GM20000 (cell line): ENCODE measurements at regions not wholly inside any gene's neighbourhood (a gene's known extent, or its start where the extent isn't known, plus 50 kb on each side); places are given as distances from the start of the nearest gene placed in this dataset.

Experiments used
- DNase-seq: peaks from one replicate; pipeline ENCODE4 v3.0.0; 2012; ENCODE audit warnings: low spot score
- CTCF ChIP-seq: IDR thresholded peaks from 2 replicates; pipeline ENCODE4 v1.5.1; 2012; ENCODE audit warnings: mild to moderate bottlenecking, control low read depth; ENCODE audit errors: extremely low read depth, missing control alignments

DNA sequence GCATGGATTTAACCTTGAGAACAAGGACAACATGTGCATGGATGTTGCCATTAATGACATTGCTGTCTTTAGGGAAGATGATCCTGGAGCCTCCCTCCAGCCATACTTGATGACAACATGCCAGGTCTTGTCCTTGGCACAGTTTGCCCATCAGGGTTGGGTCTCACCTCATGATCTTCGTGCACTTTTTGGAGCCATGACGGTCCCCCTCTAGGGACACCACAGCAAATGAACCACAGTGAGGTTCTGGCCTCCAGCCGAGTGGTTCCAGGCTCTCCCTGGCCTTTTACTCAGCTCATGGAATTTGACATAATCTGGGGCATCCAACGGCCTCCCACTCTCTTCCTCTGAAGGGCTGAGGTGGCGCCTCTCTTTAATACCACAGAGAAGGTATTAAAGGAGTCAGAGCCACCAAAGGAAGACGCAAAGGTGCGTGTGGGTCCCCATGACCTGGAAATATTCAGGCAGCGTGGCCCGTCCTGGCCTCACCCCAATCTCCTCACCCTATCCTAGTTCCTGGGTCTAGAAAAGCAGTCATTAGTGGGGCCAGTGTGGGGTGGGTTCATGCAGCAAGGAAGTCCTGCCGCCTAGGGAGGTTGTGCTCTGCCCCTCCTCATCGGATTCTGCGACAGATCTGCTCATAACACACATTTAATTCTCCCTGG lies 184.8 kb downstream of the CXCL12 start:
- no peak for TF ChIP-seq CTCF
- no peak for DNase-seq

DNA sequence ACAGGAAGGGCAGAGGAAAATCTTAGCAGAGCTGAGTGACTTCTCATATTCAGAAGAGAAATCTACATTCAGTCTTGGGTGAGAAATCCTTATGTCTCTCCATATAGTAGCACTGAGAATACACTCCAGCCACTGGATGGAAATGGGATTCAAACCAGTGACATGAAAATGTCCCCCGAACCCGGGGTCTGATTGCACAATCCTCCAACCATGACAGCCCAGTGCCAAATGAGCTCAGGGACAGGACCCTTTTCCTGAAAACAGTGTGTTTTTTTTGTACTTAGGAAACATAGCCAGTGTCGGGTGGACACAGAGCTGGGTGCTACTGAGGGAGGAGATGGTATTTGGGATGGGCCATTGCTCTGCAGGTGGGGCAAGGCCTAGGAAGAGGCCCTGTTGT lies 185.6 kb downstream of the CXCL12 start:
- DNase-seq, result no peak
- TF ChIP-seq CTCF, result no peak

DNA sequence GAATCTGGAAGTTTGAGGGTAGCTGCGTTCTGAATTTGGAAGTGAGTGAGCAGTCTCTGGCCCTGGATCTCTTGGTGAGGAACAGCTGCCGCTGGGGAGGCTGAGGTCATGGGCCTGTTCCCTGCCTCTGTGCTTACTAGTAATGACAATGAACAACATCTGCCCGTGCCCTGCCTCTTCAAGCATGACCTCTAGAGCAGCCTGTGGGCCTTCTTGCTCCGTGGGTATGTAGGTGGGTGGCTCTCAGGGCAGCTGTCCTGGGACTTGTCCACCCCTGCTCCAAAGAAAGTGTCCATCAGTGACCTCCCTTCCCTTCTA lies 186.2 kb downstream of the CXCL12 start:
- no peak for TF ChIP-seq CTCF

DNA sequence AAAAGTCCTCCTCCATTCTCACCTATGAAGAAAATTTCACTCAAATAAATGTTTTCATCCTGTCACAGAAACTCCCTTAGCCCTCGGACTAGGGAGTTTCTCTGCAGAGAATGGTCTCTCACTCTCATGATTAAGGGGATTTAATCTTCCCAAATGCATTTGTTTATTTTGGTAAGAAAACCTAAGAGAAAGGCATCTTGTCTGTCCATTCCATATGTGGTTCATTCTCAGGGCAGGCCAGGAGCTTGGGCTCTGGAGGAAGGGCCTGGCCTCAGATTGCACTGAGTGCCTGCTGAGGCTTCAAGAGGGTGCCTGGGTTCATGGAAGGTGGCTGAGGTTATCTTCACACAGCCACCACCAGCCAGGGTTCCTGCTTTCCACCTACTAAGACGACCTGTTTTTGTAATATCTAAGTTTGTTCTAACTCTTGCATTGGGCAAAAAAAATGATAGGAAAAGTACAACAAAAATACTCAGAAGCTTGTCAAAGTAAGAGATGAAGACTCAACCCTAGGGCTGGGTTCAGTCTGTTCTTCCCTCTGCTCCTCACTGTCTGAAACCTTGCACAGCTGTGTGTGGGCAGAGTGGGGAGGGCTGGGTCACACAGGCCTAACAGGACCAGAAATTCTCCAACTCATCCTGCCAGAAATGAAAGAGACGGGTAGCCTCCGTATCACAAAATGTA lies 186.7 kb downstream of the CXCL12 start:
- no peak for DNase-seq

More for the DNA sequence above, 186.2 kb downstream of the CXCL12 start:
- DNase-seq, result no peak

DNA sequence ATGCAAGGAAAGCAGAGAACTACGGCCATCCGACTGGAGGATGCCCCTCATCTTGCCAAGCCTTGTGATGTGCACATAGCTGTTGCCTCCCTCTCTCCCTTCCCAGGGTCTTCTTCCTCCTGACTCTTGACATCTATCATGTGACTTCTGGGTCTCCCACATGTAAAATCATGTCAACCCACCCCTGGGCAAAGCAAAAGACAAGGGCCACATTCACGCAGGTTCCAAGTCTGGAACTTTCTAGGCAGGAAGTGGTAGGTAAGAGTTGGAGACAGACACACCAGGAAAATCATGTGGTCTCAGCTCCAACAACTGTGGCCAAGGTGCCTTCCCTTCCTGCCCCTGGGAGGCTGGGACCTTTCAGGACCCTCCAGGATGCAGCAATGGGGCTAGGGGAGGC lies 187.3 kb downstream of the CXCL12 start:
- no peak for DNase-seq
- TF ChIP-seq CTCF, result no peak

More for the DNA sequence above, 186.7 kb downstream of the CXCL12 start:
- no peak for TF ChIP-seq CTCF

DNA sequence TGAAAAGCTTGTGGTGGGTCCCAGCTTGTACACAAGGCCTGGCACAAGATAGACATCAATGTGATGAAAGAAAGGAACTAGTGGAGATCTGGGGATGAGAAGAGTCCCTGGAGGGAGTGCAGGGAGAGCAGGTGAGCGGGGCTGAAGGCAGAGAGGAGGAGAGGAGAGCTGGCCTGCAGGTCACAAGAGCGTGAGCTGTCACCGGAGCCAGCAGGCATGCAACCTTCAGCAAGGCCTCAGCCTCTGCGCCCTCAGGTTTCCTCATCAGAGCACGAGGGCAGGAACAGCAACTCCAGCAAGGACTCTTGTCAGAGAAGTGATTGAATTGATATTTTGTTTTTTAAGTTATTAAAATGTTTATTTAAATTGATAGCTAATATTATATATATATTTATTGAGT lies 188.6 kb downstream of the CXCL12 start:
- no peak for TF ChIP-seq CTCF
- no peak for DNase-seq

- no peak for DNase-seq
- TF ChIP-seq CTCF, result no peak
Measured at GRCh38 chr10:44196008-44196320, 188.9 kb downstream of the CXCL12 start.
